K562 (cell line): ENCODE measurements at regions not wholly inside any gene's neighbourhood (a gene's known extent, or its start where the extent isn't known, plus 50 kb on each side); places are given as distances from the start of the nearest gene placed in this dataset.
"Not testable (repeated sequence)": the region's sequence is repeated elsewhere in the genome, so short reads cannot be mapped to it uniquely, and the experiment has no call there.

Experiments
- HNRNPK ChIP-seq: fragments of 200-400 bp; formaldehyde crosslinking; IDR thresholded peaks from one replicate; pipeline ENCODE4 v1.6.1; 2018; ENCODE audit warnings: mild to moderate bottlenecking, low read depth, low read length; ENCODE audit not compliant: poor library complexity, severe bottlenecking
- POLR2A ChIP-seq: fragments of 450-650 bp; conservative IDR thresholded peaks from 2 replicates; pipeline ENCODE4 v1.6.1; 2016
- RCOR1 ChIP-seq, 2 experiments: IDR thresholded peaks; 2 replicates each; pipeline ENCODE4 v1.6.1; 2012; ENCODE audit warnings: low read depth in 2 of 2, low read length in 2 of 2, borderline replicate concordance in 1 of 2, improper control_type of control experiment in 1 of 2
- RFX5 ChIP-seq: IDR thresholded peaks from 2 replicates; pipeline ENCODE4 v1.6.1; 2011; ENCODE audit warnings: low read depth, mild to moderate bottlenecking, improper control_type of control experiment, low read length
- TBP ChIP-seq: optimal IDR thresholded peaks from 2 replicates; pipeline ENCODE3; 2011; ENCODE audit warnings: low read depth, low read length, improper control_type of control experiment
- ZBTB7A ChIP-seq: IDR thresholded peaks from 2 replicates; pipeline ENCODE4 v1.6.1; 2011; ENCODE audit warnings: low read depth, mild to moderate bottlenecking, low read length, moderate library complexity, borderline replicate concordance; ENCODE audit not compliant: control insufficient read depth

DNA sequence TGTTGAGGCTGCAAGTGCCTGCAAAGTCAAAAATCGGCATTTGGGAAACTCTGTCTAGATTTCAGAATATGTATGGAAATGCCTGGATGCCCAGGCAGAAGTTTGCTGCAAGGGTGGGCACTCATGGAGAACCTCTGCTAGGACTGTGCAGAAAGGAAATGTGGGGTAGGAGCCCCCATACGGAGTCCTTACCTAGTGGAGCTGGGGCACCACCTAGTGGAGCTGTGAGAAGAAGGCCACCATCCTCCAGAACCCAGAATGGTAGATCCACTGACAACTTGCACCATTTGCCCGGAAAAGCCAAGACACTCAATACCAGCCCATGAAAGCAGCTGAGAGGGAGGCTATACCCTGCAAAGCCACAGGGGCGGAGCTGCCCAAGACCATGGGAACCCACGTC lies 671.2 kb upstream of the ZWINT start:
- TF ChIP-seq ZBTB7A; HNRNPK; TBP; RFX5; POLR2A; RCOR1 (IDR thresholded peaks at IDR 0.05; ENCODE audit: borderline replicate concordance in 1 of 2, low read depth in 2 of 2, low read length in 2 of 2): not testable (repeated sequence)
